ENCODE measurements at regions not wholly inside any gene's neighbourhood (a gene's known extent, or its start where the extent isn't known, plus 50 kb on each side); places are given as distances from the start of the nearest gene placed in this dataset.

DNA sequence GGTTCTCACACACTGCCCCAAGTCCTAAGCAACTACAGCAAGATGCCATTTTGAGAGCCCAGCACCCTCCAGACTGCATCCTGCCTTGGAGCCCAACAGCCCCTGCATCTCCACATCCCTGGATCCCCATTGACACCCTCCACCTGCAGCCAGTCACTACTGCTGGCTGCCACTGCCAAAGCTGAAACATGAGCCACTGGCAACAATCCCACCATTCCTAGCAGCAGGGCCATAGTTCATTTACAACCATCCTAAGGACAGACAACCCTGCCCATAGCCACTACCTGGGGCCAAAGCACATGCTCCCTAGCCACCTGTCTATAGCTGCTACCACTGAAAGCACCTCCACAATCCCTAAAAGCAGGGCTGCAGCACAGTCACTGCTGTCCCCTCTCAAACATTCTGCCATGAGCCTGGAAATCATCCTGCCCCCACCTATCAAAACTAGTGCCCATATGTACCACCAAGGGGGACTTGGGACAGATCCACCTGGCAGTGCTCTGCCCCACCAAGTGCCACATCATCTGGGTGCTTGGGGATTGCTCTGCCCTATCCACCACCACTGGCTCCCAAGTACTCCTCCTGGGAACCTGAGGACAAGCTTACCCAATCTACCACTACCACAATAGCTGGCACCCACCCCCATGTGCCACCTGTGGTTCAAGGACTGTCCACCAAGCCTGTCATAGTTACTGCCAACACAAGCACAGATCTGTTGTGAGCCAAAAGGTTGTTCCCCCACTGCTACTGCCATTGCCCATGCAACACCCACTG lies 138.8 kb upstream of the SOX6 start:
- H3K36me3 ChIP-seq (ENCODE audit: insufficient read depth, low read length): no peaks in the 10 kb centered on the region
- no peaks in the 10 kb centered on the region for H3K79me2 ChIP-seq (ENCODE audit: insufficient read depth, low read length)
- no peaks in the 10 kb centered on the region for H3F3A ChIP-seq (ENCODE audit: insufficient read depth, low read length)
- no peak overlapping the region for H3K27ac ChIP-seq (ENCODE audit: low read depth, low read length, poor library complexity, severe bottlenecking)
- no peak overlapping the region for H3K4me3 ChIP-seq (ENCODE audit: low read depth, low read length, poor library complexity, severe bottlenecking)
- H3K27me3 ChIP-seq (ENCODE audit: insufficient read depth, low read length): no peaks in the 10 kb centered on the region
- H3K9me3 ChIP-seq (ENCODE audit: low read length): no peaks in the 10 kb centered on the region
- TF ChIP-seq, protein P1, sequence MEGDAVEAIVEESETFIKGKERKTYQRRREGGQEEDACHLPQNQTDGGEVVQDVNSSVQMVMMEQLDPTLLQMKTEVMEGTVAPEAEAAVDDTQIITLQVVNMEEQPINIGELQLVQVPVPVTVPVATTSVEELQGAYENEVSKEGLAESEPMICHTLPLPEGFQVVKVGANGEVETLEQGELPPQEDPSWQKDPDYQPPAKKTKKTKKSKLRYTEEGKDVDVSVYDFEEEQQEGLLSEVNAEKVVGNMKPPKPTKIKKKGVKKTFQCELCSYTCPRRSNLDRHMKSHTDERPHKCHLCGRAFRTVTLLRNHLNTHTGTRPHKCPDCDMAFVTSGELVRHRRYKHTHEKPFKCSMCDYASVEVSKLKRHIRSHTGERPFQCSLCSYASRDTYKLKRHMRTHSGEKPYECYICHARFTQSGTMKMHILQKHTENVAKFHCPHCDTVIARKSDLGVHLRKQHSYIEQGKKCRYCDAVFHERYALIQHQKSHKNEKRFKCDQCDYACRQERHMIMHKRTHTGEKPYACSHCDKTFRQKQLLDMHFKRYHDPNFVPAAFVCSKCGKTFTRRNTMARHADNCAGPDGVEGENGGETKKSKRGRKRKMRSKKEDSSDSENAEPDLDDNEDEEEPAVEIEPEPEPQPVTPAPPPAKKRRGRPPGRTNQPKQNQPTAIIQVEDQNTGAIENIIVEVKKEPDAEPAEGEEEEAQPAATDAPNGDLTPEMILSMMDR (IDR thresholded peaks at IDR 0.05; ENCODE audit: low read length): no peak
- no peak for TF ChIP-seq EZH2 (IDR thresholded peaks at IDR 0.05; ENCODE audit: borderline replicate concordance, low read length)
- no peak overlapping the region for H3K4me2 ChIP-seq (ENCODE audit: low read length)
- H4K20me1 ChIP-seq (ENCODE audit: insufficient read depth, low read length): no peaks in the 10 kb centered on the region
- H3K9ac ChIP-seq (ENCODE audit: low read length): no peak overlapping the region
- H3K9me2 ChIP-seq (ENCODE audit: low read depth, low read length): no peaks in the 10 kb centered on the region
- no peak overlapping the region for H2AFZ ChIP-seq (ENCODE audit: low read length)
- H3K4me1 ChIP-seq (ENCODE audit: insufficient read depth, low read length, severe bottlenecking): no peaks in the 10 kb centered on the region

DNA sequence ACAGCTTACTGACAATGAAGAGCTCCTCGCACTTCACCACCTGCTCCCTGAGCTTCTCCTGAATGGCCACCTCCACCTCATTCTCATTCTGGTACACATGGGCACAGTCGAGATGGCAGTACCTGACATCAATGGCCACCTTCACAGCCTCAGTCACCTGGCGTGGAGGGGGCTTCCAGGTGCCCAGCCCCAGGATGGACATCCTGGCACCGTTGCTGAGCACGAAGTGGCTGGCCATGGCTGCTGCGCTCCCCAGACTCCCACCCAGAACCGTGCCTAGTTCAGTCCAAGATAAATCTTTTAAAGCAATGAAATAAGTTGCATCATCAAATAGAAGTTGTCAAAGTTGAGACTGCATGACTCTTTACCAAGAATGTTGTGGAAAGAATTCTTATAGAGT lies 128.1 kb upstream of the SOX6 start:
- no peak for TF ChIP-seq EZH2 (IDR thresholded peaks at IDR 0.05; ENCODE audit: borderline replicate concordance, low read length)
- TF ChIP-seq, protein P1 (IDR thresholded peaks at IDR 0.05; ENCODE audit: low read length): no peak
- H3F3A ChIP-seq (ENCODE audit: insufficient read depth, low read length): no peaks in the 10 kb centered on the region
- H3K27ac ChIP-seq (ENCODE audit: low read depth, low read length, poor library complexity, severe bottlenecking): no peak overlapping the region
- H3K79me2 ChIP-seq (ENCODE audit: insufficient read depth, low read length): no peaks in the 10 kb centered on the region
- H3K36me3 ChIP-seq (ENCODE audit: insufficient read depth, low read length): no peaks in the 10 kb centered on the region
- H3K4me2 ChIP-seq (ENCODE audit: low read length): no peak overlapping the region
- H3K4me3 ChIP-seq (ENCODE audit: low read depth, low read length, poor library complexity, severe bottlenecking): no peak overlapping the region
- H4K20me1 ChIP-seq (ENCODE audit: insufficient read depth, low read length): no peaks in the 10 kb centered on the region
- H3K9me3 ChIP-seq (ENCODE audit: low read length): no peaks in the 10 kb centered on the region
- H3K4me1 ChIP-seq (ENCODE audit: insufficient read depth, low read length, severe bottlenecking): no peaks in the 10 kb centered on the region
- H3K27me3 ChIP-seq (ENCODE audit: insufficient read depth, low read length): no peaks in the 10 kb centered on the region
- H3K9ac ChIP-seq (ENCODE audit: low read length): no peak overlapping the region
- no peaks in the 10 kb centered on the region for H3K9me2 ChIP-seq (ENCODE audit: low read depth, low read length)
- no peak overlapping the region for H2AFZ ChIP-seq (ENCODE audit: low read length)

DNA sequence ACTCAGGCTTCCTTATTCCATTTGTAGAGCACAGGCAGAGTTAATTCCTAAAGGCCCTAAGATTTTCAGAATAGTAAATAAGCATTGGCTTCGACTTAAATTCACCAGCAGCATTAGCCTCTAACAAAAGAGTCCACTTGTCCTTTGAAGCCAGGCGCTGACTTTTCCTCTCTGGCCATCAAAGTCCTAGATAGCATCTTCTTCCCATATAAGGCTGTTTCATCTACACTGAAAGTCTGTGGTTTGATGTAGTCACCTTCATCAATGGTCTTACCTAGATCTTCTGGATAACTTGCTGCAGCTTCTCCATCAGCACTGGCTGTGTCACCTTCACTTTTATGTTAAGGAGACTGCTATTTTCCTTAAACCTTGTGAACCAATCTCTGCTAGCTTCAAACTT lies 118.3 kb upstream of the SOX6 start:
- Histone ChIP-seq H3K79me2 (ENCODE audit: insufficient read depth, low read length) (no peaks in the 10 kb centered on the region), H3K36me3 (ENCODE audit: insufficient read depth, low read length) (no peaks in the 10 kb centered on the region), H4K20me1 (ENCODE audit: insufficient read depth, low read length) (no peaks in the 10 kb centered on the region), H2AFZ (ENCODE audit: low read length) (no peak overlapping the region), H3K9me3 (ENCODE audit: low read length) (no peaks in the 10 kb centered on the region), H3F3A (ENCODE audit: insufficient read depth, low read length) (no peaks in the 10 kb centered on the region), H3K4me3 (ENCODE audit: low read depth, low read length, poor library complexity, severe bottlenecking) (no peak overlapping the region), H3K9ac (ENCODE audit: low read length) (no peak overlapping the region), H3K4me2 (ENCODE audit: low read length) (no peak overlapping the region), H3K9me2 (ENCODE audit: low read depth, low read length) (no peaks in the 10 kb centered on the region), H3K27me3 (ENCODE audit: insufficient read depth, low read length) (no peaks in the 10 kb centered on the region), H3K4me1 (ENCODE audit: insufficient read depth, low read length, severe bottlenecking) (no peaks in the 10 kb centered on the region), H3K27ac (ENCODE audit: low read depth, low read length, poor library complexity, severe bottlenecking) (no peak overlapping the region)
- TF ChIP-seq, protein P1 (IDR thresholded peaks at IDR 0.05; ENCODE audit: low read length): no peak
- no peak for TF ChIP-seq EZH2 (IDR thresholded peaks at IDR 0.05; ENCODE audit: borderline replicate concordance, low read length)

All from OCI-LY1 (cell line).